HG02623 (cell line): ENCODE measurements at regions not wholly inside any gene's neighbourhood (a gene's known extent, or its start where the extent isn't known, plus 50 kb on each side); places are given as distances from the start of the nearest gene placed in this dataset.
"Not testable (repeated sequence)": the region's sequence is repeated elsewhere in the genome, so short reads cannot be mapped to it uniquely, and the experiment has no call there.

Experiments used
- ATAC-seq: cut with Tn5 transposase; IDR thresholded peaks from one replicate; pipeline ENCODE4 v1.9.1; 2021; ENCODE audit warnings: moderate library complexity; ENCODE audit not compliant: unreplicated experiment

DNA sequence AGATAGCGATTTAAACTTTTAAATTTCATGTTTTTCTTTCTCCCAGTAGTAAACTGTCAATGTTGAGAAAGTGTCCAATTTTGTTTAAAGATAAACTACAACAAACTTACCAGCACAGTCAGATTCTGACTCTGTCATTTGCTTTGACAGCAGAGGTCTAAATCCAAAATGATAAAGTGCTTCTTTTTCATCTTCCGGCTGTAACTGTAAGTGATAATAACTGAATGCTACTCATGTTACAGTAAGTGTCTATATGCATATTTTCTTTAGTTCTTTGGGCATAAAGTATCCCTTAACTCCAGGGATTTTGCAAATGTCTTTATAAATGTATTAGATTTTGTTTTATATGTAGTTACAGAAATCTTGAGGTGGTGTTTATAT is 610.4 kb downstream of the RFPL4B start:
- no peak for ATAC-seq

DNA sequence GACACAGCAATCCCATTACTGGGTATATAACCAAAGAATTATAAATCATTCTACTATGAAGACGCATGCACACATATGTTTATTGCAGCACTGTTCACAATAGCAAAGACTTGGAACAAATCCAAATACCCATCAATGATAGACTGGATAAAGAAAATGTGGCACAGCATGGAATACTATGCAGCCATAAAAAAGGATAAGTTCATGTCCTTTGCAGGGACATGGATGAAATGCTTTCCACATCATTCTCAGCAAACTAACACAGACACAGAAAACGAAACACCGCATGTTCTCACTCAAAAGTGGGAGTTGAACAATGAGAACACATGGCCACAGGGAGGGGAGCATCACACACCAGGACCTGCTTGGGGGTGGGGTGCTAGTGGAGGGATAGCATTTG is 613.0 kb downstream of the RFPL4B start:
- ATAC-seq: not testable (repeated sequence)

DNA sequence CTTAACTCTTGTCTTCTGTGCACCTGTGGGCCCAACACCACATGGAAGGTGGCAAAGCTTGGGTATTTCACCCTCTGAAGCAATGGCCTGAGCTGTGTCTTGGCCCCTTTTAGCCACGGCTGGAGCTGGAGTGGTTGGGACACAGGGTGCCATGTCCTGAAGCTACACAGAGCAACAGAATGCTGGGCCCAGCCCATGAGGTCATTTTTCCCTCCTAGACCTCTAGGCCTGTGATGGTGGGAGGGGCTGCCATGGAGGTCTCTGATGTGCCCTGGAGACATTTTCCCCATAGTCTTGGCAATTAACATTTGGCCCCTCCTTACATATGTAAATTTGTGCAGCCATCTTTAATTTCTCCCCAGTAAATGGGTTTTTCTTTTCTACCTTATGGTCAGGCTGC is 620.8 kb downstream of the RFPL4B start:
- no peak for ATAC-seq

DNA sequence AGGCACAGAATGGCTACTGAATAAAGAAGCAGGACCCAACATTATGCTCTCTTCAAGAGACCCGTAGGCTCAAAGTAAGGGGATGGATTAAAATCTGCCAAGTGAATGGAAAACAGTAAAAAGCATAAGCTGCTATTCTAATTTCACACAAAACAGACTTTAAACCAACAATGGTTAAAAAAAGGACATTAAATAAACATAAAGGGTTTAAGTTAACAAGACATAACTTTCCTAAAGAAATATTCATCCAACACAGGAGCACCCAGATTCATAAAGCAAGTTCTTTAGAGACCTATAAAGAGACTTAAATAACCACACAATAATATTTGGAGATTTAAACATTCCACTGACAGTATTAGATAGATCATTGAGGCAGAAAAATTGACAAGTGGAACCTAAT is 624.5 kb downstream of the RFPL4B start:
- no peak for ATAC-seq

DNA sequence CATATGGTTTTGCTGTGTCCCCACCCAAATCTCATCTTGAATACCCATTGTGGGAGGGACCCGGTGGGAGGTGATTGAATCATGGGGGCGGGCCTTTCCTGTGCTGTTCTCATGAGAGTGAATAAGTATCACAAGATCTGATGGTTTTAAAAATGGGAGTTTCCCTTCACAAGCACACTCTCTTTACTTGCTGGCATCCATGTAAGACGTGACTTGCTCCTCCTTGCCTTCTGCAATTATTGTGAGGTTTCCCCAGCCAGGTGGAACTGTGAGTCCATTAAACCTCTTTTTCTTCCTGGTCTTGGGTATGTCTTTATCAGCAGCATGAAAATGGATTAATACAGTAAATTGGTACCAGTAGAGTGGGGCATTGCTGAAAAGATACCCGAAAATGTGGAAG is 627.8 kb downstream of the RFPL4B start:
- not testable (repeated sequence) for ATAC-seq

DNA sequence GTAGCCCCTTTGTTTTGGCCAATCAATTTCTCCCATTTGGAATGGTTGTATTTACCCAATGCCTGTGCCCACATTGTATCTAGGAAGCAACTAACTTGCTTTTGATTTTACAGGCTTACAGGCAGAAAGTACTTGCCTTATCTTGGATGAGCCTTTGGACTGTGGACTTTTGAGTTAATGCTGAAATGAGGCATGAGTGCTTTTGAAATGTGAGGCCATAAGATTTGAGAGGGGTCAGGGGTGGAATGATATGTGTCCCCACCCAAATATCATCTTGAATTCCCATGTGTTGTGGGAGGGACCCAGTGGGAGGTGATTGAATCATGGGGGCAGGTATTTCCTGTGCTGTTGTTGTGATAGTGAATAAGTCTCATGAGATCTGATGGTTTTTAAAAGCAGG is 629.4 kb downstream of the RFPL4B start:
- not testable (repeated sequence) for ATAC-seq

DNA sequence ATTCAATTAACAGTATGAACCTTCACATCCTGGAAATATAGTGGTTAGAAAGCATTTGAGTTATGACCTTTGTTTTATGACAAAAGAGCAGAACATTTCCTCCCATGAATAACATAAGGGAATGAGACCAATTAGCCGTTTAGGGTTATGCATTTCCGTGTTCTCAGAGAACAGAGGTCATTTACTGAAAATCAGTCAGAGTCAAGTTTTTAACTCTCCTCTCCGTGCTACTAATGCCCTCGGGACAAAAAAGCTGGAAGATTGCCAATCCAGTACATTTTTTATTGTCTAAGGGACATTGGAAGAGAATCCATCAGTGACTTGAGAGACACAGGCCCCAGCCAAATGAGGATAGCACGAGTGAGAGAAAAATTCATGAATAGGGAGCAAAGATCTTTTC is 632.7 kb downstream of the RFPL4B start:
- no peak for ATAC-seq

DNA sequence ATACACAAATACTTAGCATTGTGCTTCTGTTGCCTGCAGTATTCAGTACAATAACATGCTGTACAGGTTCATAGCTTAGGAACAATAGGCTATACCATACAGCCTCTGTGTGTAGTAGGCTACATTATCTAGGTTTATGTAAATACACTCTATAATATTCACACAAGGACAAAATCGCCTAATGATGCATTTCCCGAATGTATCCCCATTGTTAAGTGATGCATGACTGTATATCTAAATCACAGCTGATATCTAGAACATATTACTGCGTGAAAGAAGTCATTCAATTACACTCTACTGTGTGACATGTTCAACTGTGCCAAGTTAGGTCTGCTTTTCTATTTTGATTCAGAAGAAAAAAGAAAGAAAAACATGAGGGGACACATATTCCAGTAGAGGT is 633.5 kb downstream of the RFPL4B start:
- ATAC-seq: no peak

DNA sequence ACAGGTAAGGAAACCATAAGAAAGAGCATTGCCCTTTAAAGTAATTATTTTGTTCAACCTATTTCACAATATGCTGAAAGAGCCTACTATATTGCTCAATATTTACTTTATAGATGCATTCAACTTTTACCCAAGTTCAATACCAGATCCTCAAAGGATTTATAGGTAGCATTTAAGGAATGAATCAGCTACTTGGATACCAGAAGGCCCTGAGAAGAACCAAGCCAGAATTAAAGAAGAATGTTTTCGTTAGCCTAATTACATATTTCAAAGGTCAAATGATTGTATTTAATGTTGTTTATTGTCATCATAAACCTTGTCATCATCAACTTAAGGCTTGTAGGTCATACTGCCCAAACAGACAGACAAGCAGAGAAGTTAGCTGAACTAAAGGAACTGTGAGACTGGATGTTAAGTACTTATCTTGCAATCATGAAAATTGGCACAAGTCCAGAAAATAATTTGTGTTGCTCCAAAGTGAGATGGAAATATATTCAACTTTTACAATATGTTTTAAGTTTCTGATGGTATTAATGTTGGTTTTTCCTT is 636.7 kb downstream of the RFPL4B start:
- no peak for ATAC-seq

DNA sequence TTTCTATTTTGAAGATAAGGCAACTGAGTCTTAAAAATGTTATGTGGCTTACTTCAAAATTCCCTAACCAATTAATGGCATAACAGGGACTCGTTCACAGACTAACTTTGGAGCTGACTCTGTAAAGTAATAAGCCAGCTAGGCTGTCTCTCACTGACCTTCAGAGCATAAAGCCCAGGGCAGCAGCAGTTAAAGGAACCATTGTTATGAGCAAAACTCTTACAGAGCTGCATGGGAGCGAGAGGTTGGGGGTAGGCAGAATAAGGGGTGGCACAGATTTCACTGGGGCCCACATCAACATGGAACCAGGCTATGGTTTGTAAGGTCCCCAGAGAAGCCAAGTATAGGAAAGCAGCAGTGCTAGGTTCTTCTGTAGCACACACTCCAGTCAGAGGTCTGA is 637.8 kb downstream of the RFPL4B start:
- ATAC-seq: no peak

DNA sequence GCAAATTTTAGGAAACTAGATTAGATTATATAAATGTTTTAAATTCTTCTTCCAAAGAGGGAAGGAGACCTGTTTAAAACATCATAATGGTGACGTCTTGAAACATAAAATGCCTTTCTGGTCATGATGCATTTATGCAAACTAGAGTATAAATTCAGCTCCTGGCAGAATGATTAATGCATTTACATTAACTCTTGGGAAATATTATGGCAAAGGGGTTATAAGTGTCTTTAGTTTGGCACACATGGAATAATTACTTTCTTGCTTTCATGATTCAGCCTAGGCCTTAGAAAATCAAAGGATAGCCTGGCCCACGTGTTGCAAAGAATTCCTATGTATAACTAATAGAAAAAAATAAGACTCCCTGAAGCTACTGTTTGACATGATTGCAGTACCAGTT is 639.2 kb downstream of the RFPL4B start:
- no peak for ATAC-seq

DNA sequence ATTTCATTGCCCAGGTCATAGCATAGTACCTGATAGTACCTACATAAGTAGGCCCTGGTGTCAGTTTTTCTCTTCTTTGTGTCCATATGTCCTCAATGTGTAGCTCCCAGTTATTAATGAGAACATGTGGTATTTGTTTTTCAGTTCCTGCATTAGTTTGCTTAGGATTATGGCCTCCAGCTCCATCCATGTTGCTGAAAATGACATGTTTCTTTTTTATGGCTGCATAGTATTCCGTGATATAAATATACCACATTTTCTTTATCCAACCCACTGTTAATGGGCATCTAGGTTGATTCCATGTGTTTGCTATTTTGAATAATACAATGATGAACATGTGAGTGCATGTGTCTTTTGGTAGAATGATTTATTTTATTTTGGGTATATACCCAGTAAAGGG is 641.6 kb downstream of the RFPL4B start:
- no peak for ATAC-seq

DNA sequence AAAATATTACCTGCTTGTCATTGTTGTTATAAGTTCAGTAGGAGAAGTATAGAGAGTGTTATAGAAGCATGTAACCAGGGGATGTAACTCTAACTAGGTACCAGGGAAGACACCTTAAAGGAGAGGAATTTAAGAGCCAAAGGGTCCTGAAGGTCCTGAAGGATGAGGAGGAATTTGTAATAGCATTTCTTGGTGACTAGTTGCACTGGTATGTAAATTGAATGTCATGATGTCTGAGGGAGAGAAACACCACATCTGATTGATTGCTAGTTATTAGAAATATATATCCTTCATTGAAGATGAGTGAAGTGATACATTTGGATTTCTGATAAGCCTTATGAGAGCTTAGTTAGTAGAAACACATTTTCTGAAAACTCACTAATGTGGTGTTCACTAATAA is 643.8 kb downstream of the RFPL4B start:
- ATAC-seq: no peak

DNA sequence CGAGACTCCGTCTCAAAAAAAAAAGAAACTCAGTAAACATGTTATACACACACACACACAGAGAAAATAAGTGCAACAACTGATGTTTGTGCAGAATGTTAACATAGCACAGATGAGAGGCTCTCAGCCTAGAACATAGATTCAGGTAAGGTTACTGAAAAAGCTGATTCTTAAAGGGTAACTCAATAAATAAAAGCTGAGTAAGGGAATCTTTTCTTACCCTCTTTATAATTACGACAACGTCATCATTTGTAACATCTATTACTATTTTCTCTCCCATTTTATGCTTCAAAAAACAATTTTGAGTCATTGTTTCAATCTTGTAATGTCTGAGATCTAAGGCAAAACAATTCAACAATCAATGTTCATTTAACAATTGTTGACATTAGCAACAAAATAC is 644.8 kb downstream of the RFPL4B start:
- ATAC-seq: no peak

DNA sequence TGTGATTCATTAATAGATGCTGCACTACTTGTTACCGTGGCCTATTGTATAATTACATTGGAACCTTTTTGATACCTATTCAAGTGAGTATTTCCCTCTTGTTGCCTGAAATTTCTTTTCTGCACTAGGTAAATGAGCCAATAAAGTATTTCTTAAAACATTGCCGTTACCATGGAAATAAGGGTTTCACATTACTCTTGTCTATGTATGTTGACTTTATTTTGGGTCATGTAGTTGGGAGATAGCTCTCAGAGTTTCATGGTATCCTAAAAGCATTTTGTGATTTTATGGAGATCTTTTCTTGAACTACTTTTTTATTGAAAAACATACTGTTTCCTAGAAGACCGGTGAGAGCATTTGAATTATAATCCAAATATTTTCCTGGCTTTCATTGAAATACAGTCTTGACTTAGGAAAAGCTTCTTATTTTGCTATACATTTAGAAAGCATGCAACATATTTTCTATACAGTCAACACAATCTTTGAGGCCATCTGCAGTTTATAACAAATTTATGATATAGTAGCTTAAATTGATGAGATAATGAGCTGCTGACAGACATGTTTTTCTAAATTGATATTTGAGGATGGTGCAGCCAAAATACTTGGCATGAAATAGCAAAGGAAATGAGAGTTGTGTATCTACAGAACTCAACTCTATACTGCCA is 650.4 kb downstream of the RFPL4B start:
- ATAC-seq: no peak

DNA sequence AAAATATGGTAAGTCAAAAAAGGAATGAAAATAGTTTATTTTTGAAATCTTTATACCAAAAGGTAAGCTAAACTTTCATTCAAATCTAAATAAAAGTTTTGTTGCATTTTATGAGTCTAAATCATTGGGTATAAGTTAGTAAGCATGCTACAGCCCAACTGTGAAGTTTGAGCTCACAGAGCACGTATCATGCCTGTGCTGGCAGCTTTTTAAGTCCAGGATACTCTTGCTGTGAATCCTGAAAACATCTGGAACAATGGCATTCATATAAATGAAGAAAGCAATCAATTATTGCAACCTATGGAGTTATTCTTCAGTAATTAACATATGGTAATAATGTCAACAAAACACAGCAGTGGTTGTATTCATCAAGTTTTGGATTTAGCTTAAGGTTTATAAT is 656.9 kb downstream of the RFPL4B start:
- ATAC-seq: no peak

DNA sequence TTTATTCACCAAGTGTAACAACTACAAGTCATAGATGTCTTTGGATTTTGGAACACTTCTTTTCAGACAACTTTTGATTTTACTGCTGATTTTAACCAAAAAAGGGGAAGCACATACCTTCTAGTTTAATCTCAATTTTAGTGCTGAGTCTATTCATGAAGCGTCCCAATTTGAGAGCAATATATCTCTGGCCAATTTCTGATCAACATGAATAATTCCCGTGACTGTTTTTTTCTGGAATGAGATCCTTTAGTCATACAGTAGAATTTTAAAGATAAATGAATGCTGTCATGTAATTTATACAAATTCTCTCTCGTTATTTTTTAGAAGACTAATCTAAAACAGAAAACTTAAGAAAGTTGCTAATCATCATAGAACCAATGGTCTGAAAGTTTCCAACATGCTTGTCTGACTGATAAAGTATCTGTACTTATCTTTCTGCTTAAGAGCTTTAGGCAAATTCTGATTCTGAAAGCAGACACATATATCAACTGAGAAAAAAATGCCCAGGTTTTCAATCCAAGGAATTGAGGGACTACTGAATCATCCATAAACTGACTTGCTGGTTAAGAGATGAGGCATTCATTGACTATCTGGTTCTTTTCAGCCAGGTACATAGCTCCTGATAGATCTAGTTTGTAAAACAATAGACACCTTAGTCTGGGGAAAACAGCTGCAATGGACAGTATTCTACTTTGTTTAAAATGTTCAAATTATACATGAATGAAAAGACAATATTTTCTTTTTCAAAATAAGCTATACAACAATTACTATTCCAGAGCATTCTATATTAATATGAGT is 657.5 kb downstream of the RFPL4B start:
- no peak for ATAC-seq

DNA sequence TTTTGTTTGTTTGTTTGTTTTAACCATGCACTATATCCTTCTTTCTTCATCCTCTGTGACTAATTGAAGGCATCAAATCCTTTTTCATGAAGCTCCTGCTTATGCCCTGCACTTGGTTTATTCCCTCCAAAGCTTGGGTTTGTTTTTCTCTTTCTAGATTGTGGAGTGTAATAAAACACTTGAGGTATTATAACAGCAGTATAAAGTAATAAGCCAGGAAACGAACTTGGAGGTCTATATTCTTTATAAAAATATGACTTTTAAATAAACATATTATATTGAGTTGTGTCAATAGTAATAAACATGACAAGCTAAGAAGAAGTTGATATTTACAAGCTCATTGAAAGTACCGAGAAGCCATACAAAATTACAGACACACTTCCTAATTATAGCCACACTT is 659.4 kb downstream of the RFPL4B start:
- ATAC-seq: no peak

DNA sequence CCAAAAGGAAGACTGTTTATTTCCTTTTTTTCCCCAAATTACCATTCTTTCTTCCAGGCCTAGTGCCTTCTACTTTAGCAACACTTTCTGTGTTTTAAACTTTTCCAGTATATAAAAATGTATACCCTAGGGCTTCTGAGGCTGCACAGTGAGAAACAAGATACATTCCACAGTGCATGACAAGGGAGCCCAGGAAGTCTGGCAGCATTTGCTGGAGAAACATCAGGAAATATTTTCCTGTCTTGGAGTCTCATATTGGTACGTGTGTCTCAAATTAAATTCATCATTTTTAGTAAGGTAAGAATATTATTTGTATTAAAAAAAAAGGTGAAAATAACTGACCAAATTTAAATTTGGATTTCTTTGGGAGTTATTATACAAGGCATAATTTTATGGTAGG is 662.6 kb downstream of the RFPL4B start:
- ATAC-seq: no peak

DNA sequence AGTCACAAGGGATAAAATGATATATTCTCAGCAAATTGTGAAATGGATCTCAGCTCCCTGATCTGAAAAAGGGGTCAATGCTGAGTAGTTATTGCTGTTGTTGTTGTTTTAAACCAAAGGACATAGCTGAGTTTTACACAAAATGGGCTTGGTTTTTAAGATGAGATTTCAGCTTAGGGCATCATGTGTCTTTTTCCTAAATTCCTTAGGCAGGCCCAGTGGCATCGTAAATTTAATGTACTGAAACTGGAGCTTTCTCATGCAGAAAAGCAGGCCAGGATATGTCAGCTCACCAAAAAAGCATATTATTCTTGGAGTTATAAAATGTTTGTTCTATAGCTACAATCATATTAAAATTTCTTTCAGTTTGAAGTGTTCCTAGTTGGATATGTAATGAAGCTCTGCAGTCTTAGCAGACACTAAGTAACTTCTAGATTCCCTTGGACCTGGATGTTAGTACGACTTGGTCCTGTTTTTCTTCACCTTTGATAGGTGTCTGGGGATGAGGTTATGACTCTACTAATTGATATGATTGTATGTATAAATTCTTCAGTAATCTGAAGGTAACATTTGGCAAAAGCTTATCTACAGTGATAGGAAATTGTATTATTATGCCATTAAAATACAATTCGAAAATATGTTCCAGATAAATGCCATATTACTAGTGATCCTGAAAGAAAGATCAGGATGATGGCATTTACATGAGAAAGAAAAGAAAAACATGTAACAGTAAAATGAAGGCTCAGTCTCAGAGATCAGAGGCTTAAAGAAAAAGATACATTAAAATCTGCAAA is 663.3 kb downstream of the RFPL4B start:
- no peak for ATAC-seq

DNA sequence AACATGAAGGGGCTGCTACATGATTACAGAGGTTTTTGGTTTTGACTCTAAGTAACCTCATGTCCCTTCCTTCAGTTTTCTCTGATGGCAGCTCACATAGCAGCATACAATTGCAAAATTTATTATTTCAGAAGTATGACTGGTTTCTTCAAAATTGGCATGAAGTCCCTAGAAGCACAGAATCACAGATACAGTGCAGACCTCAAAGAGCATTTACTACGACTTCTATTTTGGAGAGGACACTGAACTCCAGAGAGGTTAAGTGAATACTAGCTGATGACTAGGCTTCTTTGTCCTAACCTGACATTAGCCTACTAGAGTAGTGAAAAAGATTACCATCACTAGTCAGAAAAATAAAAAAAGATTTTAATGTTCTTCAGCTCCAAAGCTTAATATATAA is 664.3 kb downstream of the RFPL4B start:
- no peak for ATAC-seq

DNA sequence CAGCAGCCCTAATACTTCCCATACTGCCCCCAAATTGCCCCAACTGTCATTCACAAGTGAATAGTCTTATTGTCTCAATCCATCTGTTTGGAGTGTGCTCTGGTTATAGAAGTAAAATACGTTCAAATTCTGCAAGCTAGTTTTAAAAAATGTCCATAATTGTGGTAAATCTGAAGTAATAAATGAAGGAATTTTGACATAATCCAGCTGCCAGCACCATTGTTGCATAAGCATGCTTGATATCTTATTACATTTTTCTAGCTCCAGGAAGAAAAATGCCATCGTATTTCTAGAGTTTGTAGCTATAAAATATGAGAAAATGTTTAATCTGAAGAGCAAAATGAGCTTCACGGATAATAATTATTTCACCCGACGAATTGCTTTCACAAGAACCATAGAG is 664.7 kb downstream of the RFPL4B start:
- no peak for ATAC-seq
